SU-DHL-6 (cell line): ENCODE measurements at regions not wholly inside any gene's neighbourhood (a gene's known extent, or its start where the extent isn't known, plus 50 kb on each side); places are given as distances from the start of the nearest gene placed in this dataset.

ENCODE experiments used
- EZH2phosphoT487 ChIP-seq: fragments of 200-600 bp; sonication (generic), shearing (Covaris generic); conservative IDR thresholded peaks from 2 replicates; pipeline ENCODE4 v1.6.1; 2018; ENCODE audit warnings: mild to moderate bottlenecking, antibody characterized with exemption, low read length, moderate library complexity, mixed read lengths
- TF ChIP-seq, protein P1 (sequence below): fragments of 200-600 bp; sonication (generic); IDR thresholded peaks from one replicate; pipeline ENCODE4 v1.5.1; 2017; ENCODE audit warnings: antibody characterized with exemption, mild to moderate bottlenecking, low read length, moderate library complexity; ENCODE audit not compliant: insufficient read depth, poor library complexity, severe bottlenecking

DNA sequence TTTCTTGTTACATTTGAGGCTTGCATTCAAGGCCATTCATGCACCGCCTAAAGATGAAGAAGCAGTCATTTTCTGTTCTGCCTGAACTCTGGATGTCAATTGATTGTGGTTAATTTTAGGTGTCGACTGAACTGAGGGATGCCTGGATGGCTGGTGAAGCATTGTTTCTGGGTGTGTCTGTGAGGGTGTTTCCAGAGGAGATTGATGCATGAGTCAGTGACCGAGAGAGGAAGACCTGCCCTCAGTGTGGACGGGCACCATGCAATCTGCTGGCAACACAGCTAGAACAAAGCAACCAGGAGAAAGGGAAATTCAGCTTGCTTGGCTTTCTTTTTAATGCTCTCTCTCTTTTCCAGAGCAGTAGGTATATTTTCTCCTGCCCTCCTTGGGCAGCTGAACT, 164.1 kb upstream of the ECI2 start:
- TF ChIP-seq, protein P1, sequence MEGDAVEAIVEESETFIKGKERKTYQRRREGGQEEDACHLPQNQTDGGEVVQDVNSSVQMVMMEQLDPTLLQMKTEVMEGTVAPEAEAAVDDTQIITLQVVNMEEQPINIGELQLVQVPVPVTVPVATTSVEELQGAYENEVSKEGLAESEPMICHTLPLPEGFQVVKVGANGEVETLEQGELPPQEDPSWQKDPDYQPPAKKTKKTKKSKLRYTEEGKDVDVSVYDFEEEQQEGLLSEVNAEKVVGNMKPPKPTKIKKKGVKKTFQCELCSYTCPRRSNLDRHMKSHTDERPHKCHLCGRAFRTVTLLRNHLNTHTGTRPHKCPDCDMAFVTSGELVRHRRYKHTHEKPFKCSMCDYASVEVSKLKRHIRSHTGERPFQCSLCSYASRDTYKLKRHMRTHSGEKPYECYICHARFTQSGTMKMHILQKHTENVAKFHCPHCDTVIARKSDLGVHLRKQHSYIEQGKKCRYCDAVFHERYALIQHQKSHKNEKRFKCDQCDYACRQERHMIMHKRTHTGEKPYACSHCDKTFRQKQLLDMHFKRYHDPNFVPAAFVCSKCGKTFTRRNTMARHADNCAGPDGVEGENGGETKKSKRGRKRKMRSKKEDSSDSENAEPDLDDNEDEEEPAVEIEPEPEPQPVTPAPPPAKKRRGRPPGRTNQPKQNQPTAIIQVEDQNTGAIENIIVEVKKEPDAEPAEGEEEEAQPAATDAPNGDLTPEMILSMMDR = no peak
- TF ChIP-seq EZH2phosphoT487 = no peak
